PFSK-1 (cell line): ENCODE measurements at regions not wholly inside any gene's neighbourhood (a gene's known extent, or its start where the extent isn't known, plus 50 kb on each side); places are given as distances from the start of the nearest gene placed in this dataset.

Experiments
- FOXP2 ChIP-seq: optimal IDR thresholded peaks from 2 replicates; pipeline ENCODE3; 2011; ENCODE audit warnings: borderline replicate concordance, control low read depth, inconsistent platforms; ENCODE audit not compliant: insufficient read depth; ENCODE audit errors: extremely low read length, extremely low read depth
- POLR2AphosphoS5 ChIP-seq: IDR thresholded peaks from 2 replicates; pipeline ENCODE4 v1.6.1; 2012; ENCODE audit warnings: low read depth, mild to moderate bottlenecking, control low read depth, low read length, moderate library complexity
- REST ChIP-seq, 2 experiments: IDR thresholded peaks; 2 replicates each; pipeline versions ENCODE4 v1.6.1 to v1.8.0; 2011 to 2012; ENCODE audit warnings: low read depth in 2 of 2, low read length in 2 of 2, control low read depth in 1 of 2, inconsistent platforms in 1 of 2, mild to moderate bottlenecking in 1 of 2, moderate library complexity in 1 of 2; ENCODE audit not compliant: insufficient read depth in 1 of 2
- SIN3A ChIP-seq: IDR thresholded peaks from 2 replicates; pipeline ENCODE4 v1.6.1; 2012; ENCODE audit warnings: mild to moderate bottlenecking, low read length, moderate library complexity, borderline replicate concordance; ENCODE audit not compliant: insufficient read depth
- TAF1 ChIP-seq: IDR thresholded peaks from 2 replicates; pipeline ENCODE4 v1.6.1; 2012; ENCODE audit warnings: low read length, control low read depth, borderline replicate concordance; ENCODE audit not compliant: insufficient read depth

GRCh38 chr2:45205985-45206384 is 196.7 kb upstream of the SIX2 start:
- TF ChIP-seq REST (IDR thresholded peaks at IDR 0.05; ENCODE audit: insufficient read depth in 1 of 2, low read depth in 2 of 2, low read length in 2 of 2) = no peak
- no peak for TF ChIP-seq POLR2AphosphoS5
- no peak for TF ChIP-seq SIN3A
- TF ChIP-seq FOXP2 = no peak
- no peak for TF ChIP-seq TAF1
